ENCODE measurements at regions not wholly inside any gene's neighbourhood (a gene's known extent, or its start where the extent isn't known, plus 50 kb on each side); places are given as distances from the start of the nearest gene placed in this dataset.
A peak's percentile ranks its signal among the peaks of the same experiment; 100 is the strongest.

GRCh38 chr5:68074048-68074632 is 141.4 kb upstream of the PIK3R1 start:
- no peak overlapping the region for H3K4me3 Mint-ChIP-seq
- H3K9me3 Mint-ChIP-seq: no peaks in the 10 kb centered on the region
- H3K36me3 Mint-ChIP-seq (ENCODE audit: low read depth): no peaks in the 10 kb centered on the region
- H3K27ac Mint-ChIP-seq: no peak overlapping the region
- H3K4me1 Mint-ChIP-seq (ENCODE audit: low read depth): peaks cover 34% of the 10 kb centered on the region
- DNase-seq: no peak
- peaks cover 2% of the 10 kb centered on the region for H3K27me3 Mint-ChIP-seq (ENCODE audit: insufficient read depth)
- TF ChIP-seq CTCF (IDR thresholded peaks at IDR 0.05): no peak

GRCh38 chr5:68071736-68072135 is 143.8 kb upstream of the PIK3R1 start:
- H3K36me3 Mint-ChIP-seq (ENCODE audit: low read depth): no peaks in the 10 kb centered on the region
- H3K9me3 Mint-ChIP-seq: no peaks in the 10 kb centered on the region
- DNase-seq: peak; percentile 32
- H3K4me3 Mint-ChIP-seq: peak overlapping the region; percentile 37
- peaks cover 54% of the 10 kb centered on the region for H3K4me1 Mint-ChIP-seq (ENCODE audit: low read depth)
- TF ChIP-seq CTCF (IDR thresholded peaks at IDR 0.05): no peak
- H3K27me3 Mint-ChIP-seq (ENCODE audit: insufficient read depth): peaks cover 2% of the 10 kb centered on the region
- H3K27ac Mint-ChIP-seq: no peak overlapping the region

- DNase-seq: no peak
- no peaks in the 10 kb centered on the region for H3K9me3 Mint-ChIP-seq
- peak overlapping the region; percentile 23; the same call in 1 of the 2 replicates for H3K4me3 Mint-ChIP-seq
- peaks cover under 1% of the 10 kb centered on the region; the same call in 1 of the 2 replicates for H3K36me3 Mint-ChIP-seq (ENCODE audit: low read depth)
- peak overlapping the region; percentile 7; the same call in 1 of the 2 replicates for H3K27ac Mint-ChIP-seq
- H3K27me3 Mint-ChIP-seq (ENCODE audit: insufficient read depth): peaks cover 2% of the 10 kb centered on the region
- peaks cover 58% of the 10 kb centered on the region for H3K4me1 Mint-ChIP-seq (ENCODE audit: low read depth)
- no peak for TF ChIP-seq CTCF (IDR thresholded peaks at IDR 0.05)
Observed at GRCh38 chr5:68071282-68071632, 144.3 kb upstream of the PIK3R1 start.

- TF ChIP-seq CTCF (IDR thresholded peaks at IDR 0.05): no peak
- H3K4me1 Mint-ChIP-seq (ENCODE audit: low read depth): peaks cover 62% of the 10 kb centered on the region
- peaks cover 5% of the 10 kb centered on the region for H3K9me3 Mint-ChIP-seq
- H3K4me3 Mint-ChIP-seq: peak overlapping the region; percentile 23; the same call in 1 of the 2 replicates
- peaks cover 1% of the 10 kb centered on the region for H3K27me3 Mint-ChIP-seq (ENCODE audit: insufficient read depth)
- peaks cover 5% of the 10 kb centered on the region; the same call in 1 of the 2 replicates for H3K36me3 Mint-ChIP-seq (ENCODE audit: low read depth)
- H3K27ac Mint-ChIP-seq: peak overlapping the region; percentile 7; the same call in 1 of the 2 replicates
- no peak for DNase-seq
Observed at GRCh38 chr5:68070591-68071281, 144.8 kb upstream of the PIK3R1 start.

GRCh38 chr5:68067976-68068603 is 147.5 kb upstream of the PIK3R1 start:
- Mint-ChIP-seq H3K36me3 (ENCODE audit: low read depth) (peaks cover 5% of the 10 kb centered on the region; the same call in 1 of the 2 replicates), H3K27me3 (ENCODE audit: insufficient read depth) (no peaks in the 10 kb centered on the region), H3K9me3 (peaks cover 14% of the 10 kb centered on the region), H3K27ac (no peak overlapping the region), H3K4me1 (ENCODE audit: low read depth) (peaks cover 47% of the 10 kb centered on the region), H3K4me3 (no peak overlapping the region)
- TF ChIP-seq CTCF (IDR thresholded peaks at IDR 0.05): no peak
- peak; percentile 40 for DNase-seq

Measured in HFFc6 (cell line).